GM12892 (cell line): ENCODE measurements at regions not wholly inside any gene's neighbourhood (a gene's known extent, or its start where the extent isn't known, plus 50 kb on each side); places are given as distances from the start of the nearest gene placed in this dataset.
"Not testable (repeated sequence)": the region's sequence is repeated elsewhere in the genome, so short reads cannot be mapped to it uniquely, and the experiment has no call there.

ENCODE experiments used
- DNase-seq: peaks from one replicate; pipeline ENCODE4 v3.0.0; 2011; ENCODE audit not compliant: insufficient read length
- FAIRE-seq: peaks from 2 replicates; lab custom pipeline; 2011; peaks lifted over from hg19 to GRCh38; lab: Jason Lieb, UNC
- POLR2A ChIP-seq: IDR thresholded peaks from 2 replicates; pipeline ENCODE4 v1.6.1; 2011; ENCODE audit warnings: low read depth, low read length, control low read depth
- POLR2AphosphoS5 ChIP-seq: IDR thresholded peaks from 2 replicates; pipeline ENCODE4 v1.6.1; 2011; ENCODE audit warnings: low read depth, low read length, control low read depth
- TAF1 ChIP-seq: IDR thresholded peaks from 2 replicates; pipeline ENCODE4 v1.6.1; 2011; ENCODE audit warnings: low read depth, mild to moderate bottlenecking, control low read depth, low read length, borderline replicate concordance

- TF ChIP-seq POLR2A (no peak), POLR2AphosphoS5 (no peak), TAF1 (no peak)
- no peak for DNase-seq
- FAIRE-seq = no peak
Observed at GRCh38 chr10:120217736-120218135, 239.3 kb upstream of the PLPP4 start.

- TF ChIP-seq POLR2AphosphoS5 = no peak
- TF ChIP-seq TAF1 = no peak
- no peak for TF ChIP-seq POLR2A
- FAIRE-seq (peak; percentile 91), DNase-seq (peak; percentile 16)
Observed at GRCh38 chr10:120221873-120222485, 235.0 kb upstream of the PLPP4 start.

- FAIRE-seq (no peak), DNase-seq (no peak)
- no peak for TF ChIP-seq POLR2AphosphoS5
- TF ChIP-seq POLR2A = no peak
- no peak for TF ChIP-seq TAF1
Observed at GRCh38 chr10:120229641-120230040, 227.4 kb upstream of the PLPP4 start.

- DNase-seq, FAIRE-seq: not testable (repeated sequence)
Observed at GRCh38 chr10:120239695-120240094, 217.3 kb upstream of the PLPP4 start.

GRCh38 chr10:120251821-120252442, 205.1 kb upstream of the PLPP4 start:
- FAIRE-seq (no peak), DNase-seq (no peak)
- TF ChIP-seq POLR2AphosphoS5 (no peak), POLR2A (no peak), TAF1 (no peak)

GRCh38 chr10:120253131-120253530, 203.9 kb upstream of the PLPP4 start:
- no peak for TF ChIP-seq TAF1
- TF ChIP-seq POLR2AphosphoS5 = no peak
- no peak for TF ChIP-seq POLR2A
- FAIRE-seq = no peak
- DNase-seq = no peak

- TF ChIP-seq TAF1 = no peak
- TF ChIP-seq POLR2A = no peak
- no peak for TF ChIP-seq POLR2AphosphoS5
- FAIRE-seq (no peak), DNase-seq (no peak)
Observed at GRCh38 chr10:120260456-120260855, 196.6 kb upstream of the PLPP4 start.

- FAIRE-seq (no peak), DNase-seq (no peak)
- TF ChIP-seq TAF1 (no peak), POLR2AphosphoS5 (no peak), POLR2A (no peak)
Observed at GRCh38 chr10:120262857-120263547, 194.0 kb upstream of the PLPP4 start.

GRCh38 chr10:120266022-120266421, 191.0 kb upstream of the PLPP4 start:
- TF ChIP-seq TAF1 (no peak), POLR2A (no peak), POLR2AphosphoS5 (no peak)
- no peak for FAIRE-seq

GRCh38 chr10:120270906-120271305, 186.1 kb upstream of the PLPP4 start:
- no peak for FAIRE-seq
- TF ChIP-seq TAF1 (no peak), POLR2AphosphoS5 (no peak), POLR2A (no peak)
- DNase-seq = no peak

More at GRCh38 chr10:120266022-120266421, 191.0 kb upstream of the PLPP4 start:
- no peak for DNase-seq

GRCh38 chr10:120271696-120272095, 185.3 kb upstream of the PLPP4 start:
- DNase-seq (no peak), FAIRE-seq (no peak)
- no peak for TF ChIP-seq POLR2AphosphoS5
- TF ChIP-seq POLR2A = no peak
- no peak for TF ChIP-seq TAF1

- FAIRE-seq (no peak), DNase-seq (no peak)
- no peak for TF ChIP-seq POLR2AphosphoS5
- TF ChIP-seq TAF1 = no peak
Observed at GRCh38 chr10:120272350-120272749, 184.7 kb upstream of the PLPP4 start.
